Ishikawa (cell line): ENCODE measurements at regions not wholly inside any gene's neighbourhood (a gene's known extent, or its start where the extent isn't known, plus 50 kb on each side); places are given as distances from the start of the nearest gene placed in this dataset.

Experiments used
- CEBPB ChIP-seq: IDR thresholded peaks from 2 replicates; pipeline ENCODE4 v1.6.1; 2012
- CREB1 ChIP-seq: IDR thresholded peaks from 2 replicates; pipeline ENCODE4 v1.6.1; 2012; ENCODE audit warnings: low read depth
- EGR1 ChIP-seq: IDR thresholded peaks from 2 replicates; pipeline ENCODE4 v1.6.1; 2012
- EP300 ChIP-seq: IDR thresholded peaks from 2 replicates; pipeline ENCODE4 v1.6.1; 2012; ENCODE audit warnings: borderline replicate concordance
- FOXM1 ChIP-seq: IDR thresholded peaks from 2 replicates; pipeline ENCODE4 v1.6.1; 2012; ENCODE audit warnings: low read depth, borderline replicate concordance
- NFIC ChIP-seq: IDR thresholded peaks from 2 replicates; pipeline ENCODE4 v1.6.1; 2012
- RAD21 ChIP-seq: IDR thresholded peaks from 2 replicates; pipeline ENCODE4 v1.6.1; 2012; ENCODE audit warnings: low read depth
- TAF1 ChIP-seq: IDR thresholded peaks from 2 replicates; pipeline ENCODE4 v1.6.1; 2012; ENCODE audit warnings: low read depth, mild to moderate bottlenecking
- TCF12 ChIP-seq: IDR thresholded peaks from 2 replicates; pipeline ENCODE4 v1.6.1; 2012; ENCODE audit warnings: low read depth
- TEAD4 ChIP-seq: IDR thresholded peaks from 2 replicates; pipeline ENCODE4 v1.6.1; 2012
- YY1 ChIP-seq: IDR thresholded peaks from 2 replicates; pipeline ENCODE4 v1.6.1; 2012; ENCODE audit warnings: low read depth
- ZBTB7A ChIP-seq: IDR thresholded peaks from 2 replicates; pipeline ENCODE4 v1.6.1; 2012; ENCODE audit warnings: low read depth
- TF ChIP-seq, protein P1 (sequence below): IDR thresholded peaks from 2 replicates; pipeline ENCODE4 v1.6.1; 2012
- TF ChIP-seq, protein P2 (sequence below): IDR thresholded peaks from 2 replicates; pipeline ENCODE4 v1.6.1; 2012
- TF ChIP-seq, protein P3 (sequence below): IDR thresholded peaks from 2 replicates; pipeline ENCODE4 v1.6.1; 2012; ENCODE audit warnings: low read depth, mild to moderate bottlenecking

DNA sequence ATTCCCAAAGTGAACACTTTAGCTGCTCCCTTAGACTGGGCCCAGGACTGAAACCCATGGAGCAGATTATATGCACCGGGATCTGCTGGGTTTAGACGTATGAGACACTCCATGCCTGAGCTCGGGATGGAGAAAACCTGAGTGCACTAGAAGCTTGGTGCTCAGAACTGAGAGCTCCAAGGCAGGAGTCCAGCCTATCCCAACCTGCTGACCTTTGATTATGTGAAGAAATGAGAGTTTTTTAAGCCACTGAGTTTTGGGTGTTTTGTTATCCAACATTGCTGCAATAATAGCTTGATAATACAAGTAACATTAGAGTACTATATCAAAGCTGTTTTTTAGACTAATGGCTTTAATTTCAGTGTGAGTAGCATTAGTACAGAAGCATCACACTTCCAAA, 131.5 kb upstream of the KCNK1 start:
- TF ChIP-seq, protein P1, sequence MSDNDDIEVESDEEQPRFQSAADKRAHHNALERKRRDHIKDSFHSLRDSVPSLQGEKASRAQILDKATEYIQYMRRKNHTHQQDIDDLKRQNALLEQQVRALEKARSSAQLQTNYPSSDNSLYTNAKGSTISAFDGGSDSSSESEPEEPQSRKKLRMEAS: no peak
- TF ChIP-seq FOXM1 (no peak), RAD21 (no peak), TCF12 (no peak), TEAD4 (no peak), CREB1 (no peak), NFIC (no peak)
- TF ChIP-seq, protein P2, sequence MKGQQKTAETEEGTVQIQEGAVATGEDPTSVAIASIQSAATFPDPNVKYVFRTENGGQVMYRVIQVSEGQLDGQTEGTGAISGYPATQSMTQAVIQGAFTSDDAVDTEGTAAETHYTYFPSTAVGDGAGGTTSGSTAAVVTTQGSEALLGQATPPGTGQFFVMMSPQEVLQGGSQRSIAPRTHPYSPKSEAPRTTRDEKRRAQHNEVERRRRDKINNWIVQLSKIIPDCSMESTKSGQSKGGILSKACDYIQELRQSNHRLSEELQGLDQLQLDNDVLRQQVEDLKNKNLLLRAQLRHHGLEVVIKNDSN: no peak
- TF ChIP-seq, protein P3, sequence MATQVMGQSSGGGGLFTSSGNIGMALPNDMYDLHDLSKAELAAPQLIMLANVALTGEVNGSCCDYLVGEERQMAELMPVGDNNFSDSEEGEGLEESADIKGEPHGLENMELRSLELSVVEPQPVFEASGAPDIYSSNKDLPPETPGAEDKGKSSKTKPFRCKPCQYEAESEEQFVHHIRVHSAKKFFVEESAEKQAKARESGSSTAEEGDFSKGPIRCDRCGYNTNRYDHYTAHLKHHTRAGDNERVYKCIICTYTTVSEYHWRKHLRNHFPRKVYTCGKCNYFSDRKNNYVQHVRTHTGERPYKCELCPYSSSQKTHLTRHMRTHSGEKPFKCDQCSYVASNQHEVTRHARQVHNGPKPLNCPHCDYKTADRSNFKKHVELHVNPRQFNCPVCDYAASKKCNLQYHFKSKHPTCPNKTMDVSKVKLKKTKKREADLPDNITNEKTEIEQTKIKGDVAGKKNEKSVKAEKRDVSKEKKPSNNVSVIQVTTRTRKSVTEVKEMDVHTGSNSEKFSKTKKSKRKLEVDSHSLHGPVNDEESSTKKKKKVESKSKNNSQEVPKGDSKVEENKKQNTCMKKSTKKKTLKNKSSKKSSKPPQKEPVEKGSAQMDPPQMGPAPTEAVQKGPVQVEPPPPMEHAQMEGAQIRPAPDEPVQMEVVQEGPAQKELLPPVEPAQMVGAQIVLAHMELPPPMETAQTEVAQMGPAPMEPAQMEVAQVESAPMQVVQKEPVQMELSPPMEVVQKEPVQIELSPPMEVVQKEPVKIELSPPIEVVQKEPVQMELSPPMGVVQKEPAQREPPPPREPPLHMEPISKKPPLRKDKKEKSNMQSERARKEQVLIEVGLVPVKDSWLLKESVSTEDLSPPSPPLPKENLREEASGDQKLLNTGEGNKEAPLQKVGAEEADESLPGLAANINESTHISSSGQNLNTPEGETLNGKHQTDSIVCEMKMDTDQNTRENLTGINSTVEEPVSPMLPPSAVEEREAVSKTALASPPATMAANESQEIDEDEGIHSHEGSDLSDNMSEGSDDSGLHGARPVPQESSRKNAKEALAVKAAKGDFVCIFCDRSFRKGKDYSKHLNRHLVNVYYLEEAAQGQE: no peak

GRCh38 chr1:233485385-233485784, 128.5 kb upstream of the KCNK1 start:
- TF ChIP-seq CEBPB (no peak), FOXM1 (no peak), TEAD4 (no peak), CREB1 (no peak), TAF1 (no peak), TCF12 (no peak), RAD21 (no peak), NFIC (no peak), ZBTB7A (no peak), YY1 (no peak), EGR1 (no peak), EP300 (no peak)
- TF ChIP-seq, protein P3: no peak
- TF ChIP-seq, protein P2: no peak
- TF ChIP-seq, protein P1: no peak

DNA sequence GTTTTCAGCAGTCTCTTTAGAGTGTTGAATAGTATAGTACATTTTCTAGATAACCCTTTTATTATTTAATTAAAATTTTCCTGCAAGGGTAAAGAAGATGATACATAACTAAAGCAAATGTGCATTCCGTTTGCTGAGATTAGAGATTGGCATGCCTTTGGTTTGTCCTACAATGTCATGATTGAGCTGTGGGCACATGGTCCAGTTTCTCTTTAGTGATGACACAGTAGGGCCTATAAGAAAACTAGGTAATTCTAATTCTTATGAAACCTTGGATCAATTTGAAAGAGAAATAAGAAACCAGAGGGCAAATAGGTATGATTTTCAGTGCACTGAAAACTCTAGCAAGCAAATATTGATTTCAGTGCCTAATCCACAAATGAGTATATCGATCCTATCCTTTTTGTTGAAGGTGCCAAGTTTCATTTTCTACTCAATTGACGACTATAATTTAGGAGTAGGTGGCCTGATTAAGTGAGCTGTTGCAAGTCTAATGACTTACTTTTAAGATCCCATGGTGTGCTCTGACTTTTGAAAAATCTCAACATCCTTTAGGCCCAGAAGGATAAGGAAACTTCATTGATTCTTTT, 128.0 kb upstream of the KCNK1 start:
- TF ChIP-seq NFIC (no peak), CREB1 (no peak), EP300 (no peak), CEBPB (no peak)
- TF ChIP-seq, protein P3: no peak
- TF ChIP-seq, protein P2: no peak

GRCh38 chr1:233487408-233487807, 126.5 kb upstream of the KCNK1 start:
- TF ChIP-seq, protein P1: no peak
- TF ChIP-seq NFIC (no peak), EP300 (no peak), RAD21 (no peak), CEBPB (no peak), TCF12 (no peak), CREB1 (no peak), YY1 (no peak), TAF1 (no peak), FOXM1 (no peak), EGR1 (no peak), TEAD4 (no peak), ZBTB7A (no peak)
- TF ChIP-seq, protein P3: no peak
- TF ChIP-seq, protein P2: no peak
